A549 (cell line): ENCODE measurements at regions not wholly inside any gene's neighbourhood (a gene's known extent, or its start where the extent isn't known, plus 50 kb on each side); places are given as distances from the start of the nearest gene placed in this dataset.

Source experiments
- ATAC-seq, 2 experiments: fragments of 200-7000 bp in 1 of 2; fragments of >200 bp in 1 of 2; cut with Nextera tagmentation in 1 of 2; cut with Tn5 transposase in 1 of 2; 3 replicates each; pipeline versions ENCODE4 v1.8.0 to v1.9.1; 2018 to 2020; ENCODE audit warnings: mild to moderate bottlenecking in 1 of 2, moderate library complexity in 1 of 2
- CTCF ChIA-PET: fragments of 300-600 bp; sonication (Branson Sonifier 250); formaldehyde crosslinking; extraction: SDS; loops from one replicate; lab custom pipeline; 2021; ENCODE audit warnings: antibody characterized with exemption, inconsistent platforms; lab: Yijun Ruan, JAX
- POLR2A ChIA-PET: fragments of 350-600 bp; formaldehyde crosslinking; extraction: SDS; loops from one replicate; lab custom pipeline; 2021; ENCODE audit warnings: antibody characterized with exemption, inconsistent platforms; lab: Yijun Ruan, JAX
- DNase-seq, 2 experiments: peaks; one replicate each; pipeline versions ENCODE4 v3.0.0 to v3.0.0-alpha.2; 2011 to 2016; ENCODE audit warnings: low read depth in 1 of 2, low spot score in 1 of 2
- FAIRE-seq: peaks from 2 replicates; lab custom pipeline; 2011; peaks lifted over from hg19 to GRCh38; lab: Jason Lieb, UNC
- H3K27ac ChIP-seq, 2 experiments: fragments of >200 bp; sonication (Bioruptor Twin); formaldehyde crosslinking; 3 replicates each; pipeline ENCODE4 v1.5.1; 2016 to 2017
- H3K4me1 ChIP-seq: fragments of >200 bp; sonication (Bioruptor Twin); formaldehyde crosslinking; 3 replicates; pipeline ENCODE4 v1.6.1; 2016
- H3K4me2 ChIP-seq: fragments of >200 bp; sonication (Bioruptor Twin); formaldehyde crosslinking; 3 replicates; pipeline ENCODE4 v1.6.1; 2016
- H3K4me3 ChIP-seq: fragments of >200 bp; sonication (Bioruptor Twin); formaldehyde crosslinking; 3 replicates; pipeline ENCODE4 v1.5.1; 2016
- H3K9me3 ChIP-seq: fragments of >200 bp; sonication (Bioruptor Twin); formaldehyde crosslinking; 3 replicates; pipeline ENCODE4 v1.6.1; 2016
- ATOH8 ChIP-seq: fragments of 250-450 bp; sonication (Bioruptor Pico); IDR thresholded peaks from 2 replicates; pipeline ENCODE4 v1.5.0; 2020; ENCODE audit warnings: low read depth, mild to moderate bottlenecking, moderate library complexity
- BCL3 ChIP-seq: fragments of >200 bp; sonication (Bioruptor Twin); formaldehyde crosslinking; IDR thresholded peaks from 3 replicates; pipeline ENCODE4 v1.6.1; 2016
- BHLHE40 ChIP-seq: IDR thresholded peaks from 2 replicates; pipeline ENCODE4 v1.6.1; 2012; ENCODE audit warnings: low read depth, low read length, inconsistent platforms
- CBX8 ChIP-seq: fragments of 200-600 bp; sonication (generic); IDR thresholded peaks from 2 replicates; pipeline ENCODE4 v1.6.1; 2016
- CEBPB ChIP-seq, 2 experiments: fragments of >200 bp in 1 of 2; sonication (Bioruptor Twin) in 1 of 2; formaldehyde crosslinking in 1 of 2; IDR thresholded peaks; 2 replicates each; pipeline ENCODE4 v1.6.1; 2012 to 2016
- EHF ChIP-seq: fragments of 250-450 bp; sonication (Bioruptor Pico); IDR thresholded peaks from 2 replicates; pipeline ENCODE4 v1.5.0; 2020; ENCODE audit warnings: mild to moderate bottlenecking
- EHMT2 ChIP-seq: fragments of 200-600 bp; sonication (generic); IDR thresholded peaks from 2 replicates; pipeline ENCODE4 v1.6.1; 2016; ENCODE audit warnings: antibody characterized with exemption, low read depth, mild to moderate bottlenecking, moderate library complexity
- EP300 ChIP-seq, 2 experiments: fragments of >200 bp; sonication (Bioruptor Twin); formaldehyde crosslinking; IDR thresholded peaks; 2 replicates in 1 of 2; 3 replicates in 1 of 2; pipeline ENCODE4 v1.6.1; 2016 to 2017
- FOSL2 ChIP-seq, 2 experiments: fragments of 450-650 bp in 1 of 2; fragments of >200 bp in 1 of 2; sonication (Bioruptor Twin) in 1 of 2; formaldehyde crosslinking; IDR thresholded peaks; 2 replicates each; pipeline versions ENCODE4 v1.5.0 to v1.6.1; 2016 to 2020; ENCODE audit warnings: mild to moderate bottlenecking in 1 of 2, moderate library complexity in 1 of 2
- GATA3 ChIP-seq: IDR thresholded peaks from 2 replicates; pipeline ENCODE4 v1.6.1; 2012; ENCODE audit warnings: borderline replicate concordance
- HDAC2 ChIP-seq: fragments of 200-600 bp; sonication (generic); IDR thresholded peaks from 2 replicates; pipeline ENCODE4 v1.6.1; 2016
- HEYL ChIP-seq: fragments of 250-450 bp; sonication (Bioruptor Pico); IDR thresholded peaks from 2 replicates; pipeline ENCODE4 v1.8.0; 2021; ENCODE audit warnings: mild to moderate bottlenecking, moderate library complexity
- JUN ChIP-seq, 2 experiments: fragments of >200 bp; sonication (Bioruptor Twin); formaldehyde crosslinking; IDR thresholded peaks; 2 replicates in 1 of 2; 3 replicates in 1 of 2; pipeline ENCODE4 v1.6.1; 2016 to 2017
- JUNB ChIP-seq: fragments of >200 bp; sonication (Bioruptor Twin); formaldehyde crosslinking; IDR thresholded peaks from 2 replicates; pipeline ENCODE4 v1.6.1; 2016
- KDM1A ChIP-seq: fragments of 200-600 bp; sonication (generic); IDR thresholded peaks from 2 replicates; pipeline ENCODE4 v1.6.1; 2016; ENCODE audit warnings: low read depth, mild to moderate bottlenecking
- MAFK ChIP-seq: fragments of 450-650 bp; IDR thresholded peaks from 2 replicates; pipeline ENCODE4 v1.6.1; 2014; ENCODE audit not compliant: partially characterized antibody
- MAZ ChIP-seq: fragments of 150-350 bp; IDR thresholded peaks from 2 replicates; pipeline ENCODE4 v1.6.1; 2014; ENCODE audit warnings: antibody characterized with exemption, low read depth, low read length, borderline replicate concordance
- POLR2A ChIP-seq: IDR thresholded peaks from 2 replicates; pipeline ENCODE4 v1.6.1; 2012; ENCODE audit warnings: mild to moderate bottlenecking, low read length
- POLR2AphosphoS2 ChIP-seq: conservative IDR thresholded peaks from 2 replicates; pipeline ENCODE4 v1.6.1; 2012; ENCODE audit warnings: low read length, improper control_type of control experiment, inconsistent platforms
- RCOR1 ChIP-seq: fragments of 150-350 bp; IDR thresholded peaks from 2 replicates; pipeline ENCODE4 v1.6.1; 2014; ENCODE audit warnings: antibody characterized with exemption, low read length, low read depth
- RFX5 ChIP-seq: fragments of 450-650 bp; IDR thresholded peaks from 2 replicates; pipeline ENCODE4 v1.7.1; 2014; ENCODE audit warnings: antibody characterized with exemption, mild to moderate bottlenecking, moderate library complexity
- RNF2 ChIP-seq: fragments of 200-600 bp; sonication (generic); IDR thresholded peaks from 2 replicates; pipeline ENCODE4 v1.6.1; 2016; ENCODE audit warnings: low read depth, mild to moderate bottlenecking, antibody characterized with exemption, moderate library complexity, borderline replicate concordance
- SMC3 ChIP-seq: fragments of >200 bp; sonication (Bioruptor Twin); formaldehyde crosslinking; IDR thresholded peaks from 3 replicates; pipeline ENCODE4 v1.6.1; 2018; ENCODE audit warnings: inconsistent platforms
- SREBF2 ChIP-seq: fragments of 450-650 bp; IDR thresholded peaks from 2 replicates; pipeline ENCODE4 v1.6.1; 2014; ENCODE audit warnings: mild to moderate bottlenecking, moderate library complexity
- TFCP2L1 ChIP-seq: fragments of 250-450 bp; sonication (Bioruptor Pico); IDR thresholded peaks from 2 replicates; pipeline ENCODE4 v1.5.0; 2021; ENCODE audit warnings: mild to moderate bottlenecking
- WGBS: methylation state at CpG from one replicate; pipeline ENCODE4 v1.1.6; 2017; ENCODE audit errors: missing lambda C conversion rate; 5-methylcytosine and 5-hydroxymethylcytosine counted together
- TF ChIP-seq, protein P1 (sequence below): fragments of 250-450 bp; sonication (Bioruptor Pico); IDR thresholded peaks from 2 replicates; pipeline ENCODE4 v1.5.0; 2021; ENCODE audit warnings: mild to moderate bottlenecking, moderate library complexity, borderline replicate concordance
- TF ChIP-seq, protein P2 (sequence below): fragments of >200 bp; sonication (Bioruptor Twin); formaldehyde crosslinking; IDR thresholded peaks from 3 replicates; pipeline ENCODE4 v1.5.1; 2016
- TF ChIP-seq, protein P3 (sequence below): IDR thresholded peaks from 2 replicates; pipeline ENCODE4 v1.6.1; 2012; ENCODE audit warnings: low read depth, borderline replicate concordance

GRCh38 chr5:109532773-109533364 is 123.1 kb upstream of the PJA2 start:
- CTCF ChIA-PET, result no interaction called here
- Histone ChIP-seq H3K4me1 (no peaks in the 10 kb centered on the region), H3K27ac (no peak overlapping the region), H3K4me3 (no peak overlapping the region), H3K9me3 (no peaks in the 10 kb centered on the region), H3K4me2 (no peak overlapping the region)
- ATAC-seq (no peak), FAIRE-seq (no peak), DNase-seq (no peak)
- POLR2A ChIA-PET, result no interaction called here
- no peak for TF ChIP-seq ATOH8 (CRISPR knock-in tag)
- no peak for TF ChIP-seq SREBF2
- no peak for TF ChIP-seq FOSL2 (IDR thresholded peaks at IDR 0.05)
- no peak for TF ChIP-seq FOSL2 (CRISPR knock-in tag; IDR thresholded peaks at IDR 0.05)
- no peak for TF ChIP-seq POLR2A
- TF ChIP-seq RCOR1, result no peak
- TF ChIP-seq EHF (CRISPR knock-in tag), result no peak
- TF ChIP-seq, protein P1, sequence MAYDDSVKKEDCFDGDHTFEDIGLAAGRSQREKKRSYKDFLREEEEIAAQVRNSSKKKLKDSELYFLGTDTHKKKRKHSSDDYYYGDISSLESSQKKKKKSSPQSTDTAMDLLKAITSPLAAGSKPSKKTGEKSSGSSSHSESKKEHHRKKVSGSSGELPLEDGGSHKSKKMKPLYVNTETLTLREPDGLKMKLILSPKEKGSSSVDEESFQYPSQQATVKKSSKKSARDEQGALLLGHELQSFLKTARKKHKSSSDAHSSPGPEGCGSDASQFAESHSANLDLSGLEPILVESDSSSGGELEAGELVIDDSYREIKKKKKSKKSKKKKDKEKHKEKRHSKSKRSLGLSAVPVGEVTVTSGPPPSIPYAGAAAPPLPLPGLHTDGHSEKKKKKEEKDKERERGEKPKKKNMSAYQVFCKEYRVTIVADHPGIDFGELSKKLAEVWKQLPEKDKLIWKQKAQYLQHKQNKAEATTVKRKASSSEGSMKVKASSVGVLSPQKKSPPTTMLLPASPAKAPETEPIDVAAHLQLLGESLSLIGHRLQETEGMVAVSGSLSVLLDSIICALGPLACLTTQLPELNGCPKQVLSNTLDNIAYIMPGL (CRISPR knock-in tag), result no peak
- TF ChIP-seq CEBPB (IDR thresholded peaks at IDR 0.05), result no peak
- TF ChIP-seq SMC3, result no peak
- no peak for TF ChIP-seq CBX8
- no peak for TF ChIP-seq RFX5
- no peak for TF ChIP-seq KDM1A
- TF ChIP-seq, protein P2, sequence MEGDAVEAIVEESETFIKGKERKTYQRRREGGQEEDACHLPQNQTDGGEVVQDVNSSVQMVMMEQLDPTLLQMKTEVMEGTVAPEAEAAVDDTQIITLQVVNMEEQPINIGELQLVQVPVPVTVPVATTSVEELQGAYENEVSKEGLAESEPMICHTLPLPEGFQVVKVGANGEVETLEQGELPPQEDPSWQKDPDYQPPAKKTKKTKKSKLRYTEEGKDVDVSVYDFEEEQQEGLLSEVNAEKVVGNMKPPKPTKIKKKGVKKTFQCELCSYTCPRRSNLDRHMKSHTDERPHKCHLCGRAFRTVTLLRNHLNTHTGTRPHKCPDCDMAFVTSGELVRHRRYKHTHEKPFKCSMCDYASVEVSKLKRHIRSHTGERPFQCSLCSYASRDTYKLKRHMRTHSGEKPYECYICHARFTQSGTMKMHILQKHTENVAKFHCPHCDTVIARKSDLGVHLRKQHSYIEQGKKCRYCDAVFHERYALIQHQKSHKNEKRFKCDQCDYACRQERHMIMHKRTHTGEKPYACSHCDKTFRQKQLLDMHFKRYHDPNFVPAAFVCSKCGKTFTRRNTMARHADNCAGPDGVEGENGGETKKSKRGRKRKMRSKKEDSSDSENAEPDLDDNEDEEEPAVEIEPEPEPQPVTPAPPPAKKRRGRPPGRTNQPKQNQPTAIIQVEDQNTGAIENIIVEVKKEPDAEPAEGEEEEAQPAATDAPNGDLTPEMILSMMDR, result no peak
- TF ChIP-seq TFCP2L1 (CRISPR knock-in tag), result no peak
- no peak for TF ChIP-seq HEYL (CRISPR knock-in tag)
- no peak for TF ChIP-seq EP300 (IDR thresholded peaks at IDR 0.05)
- 14% methylated on average over 2 of the region's 2 CpGs for WGBS

DNA sequence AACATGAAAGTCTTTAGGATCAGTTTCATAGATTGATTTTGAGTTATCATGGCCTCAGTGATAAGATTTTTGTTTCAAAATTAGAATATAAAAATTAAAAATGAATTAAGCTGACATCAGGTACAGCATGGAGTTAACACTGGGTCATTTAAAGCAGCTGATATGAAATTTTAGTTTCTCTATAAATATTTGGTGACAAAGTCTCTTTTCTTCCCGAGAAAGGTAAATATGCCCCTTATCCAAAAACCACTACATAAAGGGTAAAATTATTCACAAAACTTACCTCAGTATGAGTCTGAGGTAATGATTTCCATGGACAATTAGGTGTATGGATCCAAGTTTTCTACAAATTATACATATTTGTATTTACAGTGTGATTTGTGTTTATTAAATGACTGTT is 121.5 kb upstream of the PJA2 start:
- no peaks in the 10 kb centered on the region for H3K9me3 ChIP-seq
- H3K4me1 ChIP-seq, result no peaks in the 10 kb centered on the region
- ChIA-PET CTCF (no interaction called here), POLR2A (no interaction called here)
- DNase-seq, result no peak
- no peak for FAIRE-seq
- H3K4me3 ChIP-seq, result no peak overlapping the region
- H3K27ac ChIP-seq, result no peak overlapping the region
- 17% methylated on average over 1 of the region's 1 CpG for WGBS
- TF ChIP-seq BCL3, result no peak
- TF ChIP-seq GATA3, result no peak
- no peak for TF ChIP-seq HDAC2
- TF ChIP-seq BHLHE40, result no peak
- no peak for TF ChIP-seq MAFK
- no peak for TF ChIP-seq EP300 (IDR thresholded peaks at IDR 0.05)
- no peak for TF ChIP-seq EHMT2
- TF ChIP-seq, protein P3, sequence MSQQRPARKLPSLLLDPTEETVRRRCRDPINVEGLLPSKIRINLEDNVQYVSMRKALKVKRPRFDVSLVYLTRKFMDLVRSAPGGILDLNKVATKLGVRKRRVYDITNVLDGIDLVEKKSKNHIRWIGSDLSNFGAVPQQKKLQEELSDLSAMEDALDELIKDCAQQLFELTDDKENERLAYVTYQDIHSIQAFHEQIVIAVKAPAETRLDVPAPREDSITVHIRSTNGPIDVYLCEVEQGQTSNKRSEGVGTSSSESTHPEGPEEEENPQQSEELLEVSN, result no peak
- TF ChIP-seq HEYL (CRISPR knock-in tag), result no peak
- no peak for TF ChIP-seq POLR2A
- TF ChIP-seq JUNB, result no peak
- TF ChIP-seq CEBPB (IDR thresholded peaks at IDR 0.05), result no peak
- TF ChIP-seq JUN (IDR thresholded peaks at IDR 0.05), result no peak
- TF ChIP-seq RFX5, result no peak
- TF ChIP-seq MAZ, result no peak
- TF ChIP-seq RNF2, result no peak
- TF ChIP-seq POLR2AphosphoS2, result no peak
- no peak overlapping the region for H3K4me2 ChIP-seq
- ATAC-seq, result no peak
